ENCODE measurements at regions not wholly inside any gene's neighbourhood (a gene's known extent, or its start where the extent isn't known, plus 50 kb on each side); places are given as distances from the start of the nearest gene placed in this dataset.

- H3K4me3 ChIP-seq (ENCODE audit: low read depth, low read length), result no peak overlapping the region
Observed at GRCh38 chr16:58828901-58829545, 94.9 kb upstream of the GOT2 start.

GRCh38 chr16:58824201-58824600 is 90.1 kb upstream of the GOT2 start:
- in situ Hi-C loops (cut with HindIII; ENCODE audit: low sequenced_read_pairs), result no loop called here
- TF ChIP-seq CTCF (IDR thresholded peaks at IDR 0.05; ENCODE audit: low read depth, low read length, missing control alignments), result no peak

More at GRCh38 chr16:58828901-58829545, 94.9 kb upstream of the GOT2 start:
- in situ Hi-C loops (cut with HindIII; ENCODE audit: low sequenced_read_pairs), result no loop called here
- no peak for DNase-seq (ENCODE audit: low read depth)
- no peak for TF ChIP-seq CTCF (IDR thresholded peaks at IDR 0.05; ENCODE audit: low read depth, low read length, missing control alignments)

GRCh38 chr16:58821886-58822285 is 87.8 kb upstream of the GOT2 start:
- H3K4me3 ChIP-seq (ENCODE audit: low read depth, low read length), result no peak overlapping the region
- no peak for TF ChIP-seq CTCF (IDR thresholded peaks at IDR 0.05; ENCODE audit: low read depth, low read length, missing control alignments)
- no peak for DNase-seq (ENCODE audit: low read depth)
- in situ Hi-C loops (cut with HindIII; ENCODE audit: low sequenced_read_pairs), result no loop called here

More at GRCh38 chr16:58824201-58824600, 90.1 kb upstream of the GOT2 start:
- no peak overlapping the region for H3K4me3 ChIP-seq (ENCODE audit: low read depth, low read length)
- DNase-seq (ENCODE audit: low read depth), result no peak

DNA sequence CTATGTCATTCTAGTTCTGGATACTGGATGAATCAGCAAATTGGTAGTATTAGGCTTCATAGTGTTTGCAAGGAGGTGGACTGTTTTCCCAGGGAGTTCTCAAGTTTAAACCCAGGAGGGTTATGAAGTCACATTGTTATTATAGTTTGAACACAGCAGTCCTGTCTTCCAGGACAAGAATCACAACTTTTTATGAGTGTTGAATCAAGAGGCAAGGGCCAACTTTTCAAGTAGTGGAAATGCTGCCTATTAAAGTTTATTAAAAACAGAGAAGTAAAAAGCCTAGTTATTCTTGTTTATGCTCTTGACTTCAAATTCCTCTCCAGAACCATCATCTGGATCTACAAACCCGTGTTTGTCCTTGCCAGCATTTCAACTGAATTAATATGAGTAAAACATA is 86.3 kb upstream of the GOT2 start:
- no peak for DNase-seq (ENCODE audit: low read depth)
- no peak overlapping the region for H3K4me3 ChIP-seq (ENCODE audit: low read depth, low read length)
- in situ Hi-C loops (cut with HindIII; ENCODE audit: low sequenced_read_pairs), result no loop called here
- no peak for TF ChIP-seq CTCF (IDR thresholded peaks at IDR 0.05; ENCODE audit: low read depth, low read length, missing control alignments)

DNA sequence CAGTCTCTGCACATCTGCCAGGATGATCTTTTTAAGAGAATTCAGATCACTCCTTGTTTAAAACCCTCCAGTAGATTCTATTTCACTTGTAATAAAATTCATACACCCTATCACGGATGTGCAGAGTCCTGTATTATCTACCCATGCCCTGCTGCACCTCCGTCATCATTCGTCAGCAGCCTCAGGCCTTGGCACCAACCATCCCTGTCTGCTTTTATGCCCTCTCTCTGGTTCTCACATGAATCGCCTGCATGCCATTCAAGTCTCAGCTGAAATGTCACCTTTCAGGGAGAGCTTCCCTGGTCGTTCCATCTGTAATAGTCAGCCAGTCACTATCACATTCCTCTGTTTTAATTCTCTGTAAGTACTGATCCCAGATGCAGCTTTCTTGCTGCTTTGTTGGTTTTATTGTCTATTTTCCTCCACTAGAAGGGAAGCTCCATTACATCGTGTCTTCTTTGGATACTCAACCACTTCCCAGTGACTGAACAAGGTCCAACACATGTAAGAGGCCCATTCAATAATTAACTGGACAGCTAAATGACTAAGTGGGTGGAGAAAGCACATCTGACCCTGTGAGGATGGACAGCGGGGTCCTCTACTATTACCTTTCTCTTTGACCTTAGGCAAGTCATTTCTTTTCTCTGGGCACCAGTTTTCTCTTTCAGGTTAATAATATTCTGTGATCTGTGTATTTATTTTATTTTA is 81.2 kb upstream of the GOT2 start:
- DNase-seq (ENCODE audit: low read depth), result no peak
- H3K4me3 ChIP-seq (ENCODE audit: low read depth, low read length), result no peak overlapping the region
- TF ChIP-seq CTCF (IDR thresholded peaks at IDR 0.05; ENCODE audit: low read depth, low read length, missing control alignments), result no peak
- in situ Hi-C loops (cut with HindIII; ENCODE audit: low sequenced_read_pairs), result no loop called here

DNA sequence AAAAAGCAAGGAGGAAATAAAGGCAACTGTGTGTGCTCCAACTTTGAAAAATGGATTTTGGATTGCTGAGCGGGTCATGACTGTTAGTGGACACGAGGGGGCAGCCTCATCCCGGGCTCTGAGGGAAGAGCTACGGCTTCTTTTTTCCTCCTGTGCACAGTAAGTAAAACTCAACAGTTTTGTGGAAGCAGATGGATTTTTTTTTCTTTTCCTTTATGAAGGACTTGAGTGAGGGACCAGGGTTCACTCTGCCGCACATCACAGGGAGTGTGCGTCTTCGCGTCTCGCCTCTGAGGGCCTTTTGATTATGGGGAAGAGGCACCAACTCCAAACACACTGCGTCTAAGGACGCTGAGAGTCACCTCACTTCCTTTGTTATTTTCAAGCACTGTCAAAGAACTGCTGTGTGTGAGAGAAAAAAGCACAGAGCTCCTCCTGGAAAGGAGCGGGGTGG is 80.3 kb upstream of the GOT2 start:
- DNase-seq (ENCODE audit: low read depth), result peak; percentile 15
- in situ Hi-C loops (cut with HindIII; ENCODE audit: low sequenced_read_pairs), result no loop called here
- peak; percentile 95 for TF ChIP-seq CTCF (IDR thresholded peaks at IDR 0.05; ENCODE audit: low read depth, low read length, missing control alignments)
- H3K4me3 ChIP-seq (ENCODE audit: low read depth, low read length), result peak overlapping the region; percentile 29
